MG63 (cell line): ENCODE measurements at regions not wholly inside any gene's neighbourhood (a gene's known extent, or its start where the extent isn't known, plus 50 kb on each side); places are given as distances from the start of the nearest gene placed in this dataset.

Experiments
- DNase-seq: peaks from one replicate; pipeline ENCODE4 v3.0.0-alpha.2; 2020
- H3K27me3 ChIP-seq: fragments of 250-450 bp; sonication (Bioruptor Pico); 2 replicates; pipeline ENCODE4 v1.5.1; 2020; ENCODE audit warnings: mild to moderate bottlenecking, moderate library complexity
- H3K36me3 ChIP-seq: fragments of 250-450 bp; sonication (Bioruptor Pico); 2 replicates; pipeline ENCODE4 v1.5.1; 2020; ENCODE audit warnings: mild to moderate bottlenecking, moderate library complexity
- H3K4me3 ChIP-seq: fragments of 250-450 bp; sonication (Bioruptor Pico); 2 replicates; pipeline ENCODE4 v1.5.1; 2020; ENCODE audit warnings: mild to moderate bottlenecking, moderate library complexity
- H3K9me3 ChIP-seq: fragments of 250-450 bp; sonication (Bioruptor Pico); 2 replicates; pipeline ENCODE4 v1.5.1; 2020; ENCODE audit warnings: mild to moderate bottlenecking, moderate library complexity

GRCh38 chr2:100757621-100758394 lies 62.1 kb upstream of the NPAS2 start:
- Histone ChIP-seq H3K36me3 (no peaks in the 10 kb centered on the region), H3K27me3 (no peaks in the 10 kb centered on the region), H3K4me3 (no peak overlapping the region), H3K9me3 (no peaks in the 10 kb centered on the region)
- peak; percentile 68 for DNase-seq

- no peak for DNase-seq
- H3K27me3 ChIP-seq = no peaks in the 10 kb centered on the region
- no peaks in the 10 kb centered on the region for H3K36me3 ChIP-seq
- no peaks in the 10 kb centered on the region for H3K9me3 ChIP-seq
- H3K4me3 ChIP-seq = no peak overlapping the region
Measured at GRCh38 chr2:100759901-100760300, 60.0 kb upstream of the NPAS2 start.

DNA sequence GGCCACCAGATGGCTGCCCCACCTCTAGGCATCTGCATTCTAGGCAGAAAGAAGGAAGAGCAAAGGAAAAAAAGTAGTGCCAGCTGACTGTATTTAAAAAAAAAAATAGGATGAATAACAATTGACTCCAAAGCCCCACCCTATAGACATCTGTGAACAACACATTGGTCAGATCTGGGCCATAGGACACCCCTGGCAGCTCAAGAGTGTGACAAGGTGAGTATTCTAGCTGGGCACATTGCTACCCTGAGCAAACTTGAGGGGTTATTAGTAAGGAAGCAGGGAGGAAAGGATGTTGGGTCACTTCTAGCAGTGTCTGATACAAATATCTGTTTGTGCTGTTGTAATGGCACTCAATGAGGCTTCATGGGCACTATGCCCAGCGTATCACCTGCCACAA lies 58.6 kb upstream of the NPAS2 start:
- H3K27me3 ChIP-seq = no peaks in the 10 kb centered on the region
- no peaks in the 10 kb centered on the region for H3K36me3 ChIP-seq
- no peaks in the 10 kb centered on the region for H3K9me3 ChIP-seq
- no peak for DNase-seq
- no peak overlapping the region for H3K4me3 ChIP-seq

GRCh38 chr2:100764430-100764829 lies 55.5 kb upstream of the NPAS2 start:
- no peak for DNase-seq

GRCh38 chr2:100765481-100765880 lies 54.5 kb upstream of the NPAS2 start:
- DNase-seq = no peak
- no peaks in the 10 kb centered on the region for H3K27me3 ChIP-seq
- H3K36me3 ChIP-seq = no peaks in the 10 kb centered on the region
- no peaks in the 10 kb centered on the region for H3K9me3 ChIP-seq
- no peak overlapping the region for H3K4me3 ChIP-seq

More at GRCh38 chr2:100764430-100764829, 55.5 kb upstream of the NPAS2 start:
- Histone ChIP-seq H3K36me3 (no peaks in the 10 kb centered on the region), H3K4me3 (no peak overlapping the region), H3K9me3 (no peaks in the 10 kb centered on the region), H3K27me3 (no peaks in the 10 kb centered on the region)

DNA sequence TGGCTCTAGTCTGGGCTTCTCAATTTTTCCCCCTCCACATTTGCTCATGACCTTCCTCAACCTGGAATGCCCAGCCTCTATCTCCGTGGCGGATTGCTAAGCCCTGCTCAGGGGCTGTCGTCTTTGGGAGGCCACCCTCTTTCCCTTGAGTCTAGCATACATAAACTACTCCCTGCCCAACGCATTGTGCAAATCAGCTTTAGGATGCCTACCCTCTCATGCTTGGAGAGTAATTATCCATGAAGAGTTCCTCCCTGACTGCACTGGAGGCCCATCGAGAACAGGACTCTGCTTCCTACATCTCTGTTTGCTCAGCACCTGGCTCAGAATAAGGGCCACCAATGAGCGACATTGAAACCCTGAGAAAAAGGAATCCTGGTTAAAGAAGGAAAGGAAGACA lies 53.7 kb upstream of the NPAS2 start:
- H3K36me3 ChIP-seq = no peaks in the 10 kb centered on the region
- DNase-seq = no peak
- H3K27me3 ChIP-seq = no peaks in the 10 kb centered on the region
- no peak overlapping the region for H3K4me3 ChIP-seq
- no peaks in the 10 kb centered on the region for H3K9me3 ChIP-seq

- no peak for DNase-seq
- Histone ChIP-seq H3K4me3 (no peak overlapping the region), H3K36me3 (no peaks in the 10 kb centered on the region), H3K9me3 (no peaks in the 10 kb centered on the region), H3K27me3 (no peaks in the 10 kb centered on the region)
Measured at GRCh38 chr2:100766806-100767205, 53.1 kb upstream of the NPAS2 start.

DNA sequence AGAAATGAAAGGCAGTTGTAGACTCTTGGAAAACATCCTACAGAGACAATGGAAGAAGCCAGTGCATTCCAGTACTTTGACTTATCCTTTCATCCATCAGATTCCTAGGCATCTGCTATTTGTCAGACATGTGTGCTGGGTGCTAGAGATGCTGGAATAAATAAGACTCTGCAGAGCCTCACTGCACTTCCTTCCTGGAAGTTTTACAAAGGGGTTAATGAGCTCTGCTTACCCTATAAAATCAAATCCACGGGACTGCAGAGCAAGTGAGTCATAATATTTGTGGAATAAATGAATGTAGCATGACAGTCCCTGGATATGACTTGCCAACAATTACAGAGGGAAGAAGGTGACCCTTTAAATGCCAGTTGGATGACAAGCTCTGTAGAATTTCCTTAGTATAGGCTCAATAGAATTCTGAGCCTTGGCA lies 52.7 kb upstream of the NPAS2 start:
- DNase-seq = no peak
- Histone ChIP-seq H3K36me3 (no peaks in the 10 kb centered on the region), H3K27me3 (no peaks in the 10 kb centered on the region), H3K9me3 (no peaks in the 10 kb centered on the region), H3K4me3 (no peak overlapping the region)

DNA sequence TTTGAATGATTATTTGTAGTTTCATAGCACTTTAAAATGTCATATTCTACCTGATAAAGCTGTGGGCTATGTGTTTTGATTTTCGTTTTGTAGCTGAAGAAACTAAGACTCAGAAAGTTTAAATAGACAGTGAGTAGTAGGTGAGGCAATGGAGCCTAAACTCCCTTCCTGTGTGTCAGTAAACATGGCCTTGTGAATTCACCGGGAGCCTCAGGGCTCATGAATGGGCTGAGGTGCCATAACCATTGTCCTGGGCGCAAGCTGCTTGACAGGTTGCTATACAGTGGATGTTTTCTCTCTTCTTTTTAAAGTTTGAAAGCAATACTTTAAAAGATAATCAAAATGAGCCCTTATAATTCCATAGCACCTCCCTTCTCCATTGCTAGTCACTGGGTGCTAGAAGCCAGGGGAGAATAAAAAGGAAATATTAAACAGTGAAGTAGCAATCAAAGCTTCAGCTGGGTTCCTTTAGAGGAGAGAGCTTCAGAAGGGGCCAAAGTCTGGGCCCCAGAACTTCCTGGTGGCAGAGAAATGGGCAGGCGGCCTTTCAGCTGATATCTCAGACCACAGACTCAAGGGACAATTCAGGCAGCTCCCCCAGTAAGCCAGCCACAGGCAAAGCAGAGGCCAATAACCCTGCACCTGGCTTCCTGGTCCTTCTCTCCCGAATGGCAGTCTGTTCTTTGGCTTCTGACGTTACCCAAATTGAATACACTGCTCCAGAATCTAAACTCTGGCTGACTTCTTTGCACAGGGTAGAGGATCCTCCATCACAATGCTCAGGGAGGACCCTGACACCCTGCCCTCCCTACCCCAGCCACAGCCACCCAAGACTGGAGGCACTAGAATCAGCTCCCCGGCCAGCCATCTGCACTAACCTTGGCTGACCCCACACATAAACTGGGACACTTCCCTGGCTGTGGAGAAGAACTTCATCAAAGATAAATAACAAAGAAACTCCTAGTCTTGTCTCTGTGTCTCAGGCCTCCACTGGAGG lies 51.8 kb upstream of the NPAS2 start:
- no peak overlapping the region for H3K4me3 ChIP-seq
- H3K36me3 ChIP-seq = no peaks in the 10 kb centered on the region
- DNase-seq = no peak
- no peaks in the 10 kb centered on the region for H3K9me3 ChIP-seq
- H3K27me3 ChIP-seq = no peaks in the 10 kb centered on the region
